ENCODE measurements at regions not wholly inside any gene's neighbourhood (a gene's known extent, or its start where the extent isn't known, plus 50 kb on each side); places are given as distances from the start of the nearest gene placed in this dataset.

- no peaks in the 10 kb centered on the region for H3K4me1 ChIP-seq (ENCODE audit: insufficient read depth)
- no peaks in the 10 kb centered on the region for H3K79me2 ChIP-seq (replicated peaks; ENCODE audit: insufficient read depth)
- no peaks in the 10 kb centered on the region for H3K27me3 ChIP-seq (ENCODE audit: insufficient read depth)
- H3K27ac ChIP-seq (ENCODE audit: low read depth), result no peak overlapping the region
- Mint-ChIP-seq H3K9me3 (no peaks in the 10 kb centered on the region; the same call in 2 of the 3 replicates), H3K27me3 (ENCODE audit: insufficient read depth, low read depth, poor library complexity) (no peaks in the 10 kb centered on the region), H3K27ac (no peak overlapping the region), H3K4me1 (no peaks in the 10 kb centered on the region), H3K36me3 (ENCODE audit: low read depth) (no peaks in the 10 kb centered on the region), H3K4me3 (no peak overlapping the region)
- H3K4me2 ChIP-seq, result no peak overlapping the region
- TF ChIP-seq POLR2AphosphoS5 (IDR thresholded peaks at IDR 0.05; ENCODE audit: low read depth) (no peak), REST (IDR thresholded peaks at IDR 0.05; ENCODE audit: unreplicated experiment) (no peak), EZH2 (IDR thresholded peaks at IDR 0.05; ENCODE audit: low read depth, unreplicated experiment) (no peak), CREB1 (CRISPR knock-in tag; IDR thresholded peaks at IDR 0.05; ENCODE audit: low read depth) (no peak), ETS1 (IDR thresholded peaks at IDR 0.05) (no peak), CTCF (conservative IDR thresholded peaks at IDR 0.05; ENCODE audit: low read depth in 2 of 2) (no peak), JUNB (IDR thresholded peaks at IDR 0.05; ENCODE audit: unreplicated experiment) (no peak), EZH2phosphoT487 (IDR thresholded peaks at IDR 0.05; ENCODE audit: unreplicated experiment) (no peak), ZNF462 (CRISPR knock-in tag; IDR thresholded peaks at IDR 0.05) (no peak), NANOG (IDR thresholded peaks at IDR 0.05; ENCODE audit: borderline replicate concordance) (no peak), ZNF114 (CRISPR knock-in tag; IDR thresholded peaks at IDR 0.05) (no peak), ZNF331 (CRISPR knock-in tag; IDR thresholded peaks at IDR 0.05; ENCODE audit: low read depth) (no peak), STAT1 (IDR thresholded peaks at IDR 0.05; ENCODE audit: unreplicated experiment) (no peak)
- no peak overlapping the region; the same call in 1 of the 2 replicates for H2AFZ ChIP-seq
- no peak for ATAC-seq
- no peaks in the 10 kb centered on the region for H3F3A ChIP-seq (replicated peaks; ENCODE audit: low read depth)
- no peaks in the 10 kb centered on the region for H3K9me2 ChIP-seq (ENCODE audit: insufficient read depth)
- no peak overlapping the region for H3K4me3 ChIP-seq
- no peaks in the 10 kb centered on the region for H3K36me3 ChIP-seq (ENCODE audit: insufficient read depth)
- no peaks in the 10 kb centered on the region for H4K20me1 ChIP-seq (replicated peaks; ENCODE audit: insufficient read depth)
- no peak for DNase-seq (ENCODE audit: low spot score)
Measured at GRCh38 chr7:125468855-125469174, 539.2 kb upstream of the POT1 start.

Data from GM23338 (cell line).